ENCODE measurements at regions not wholly inside any gene's neighbourhood (a gene's known extent, or its start where the extent isn't known, plus 50 kb on each side); places are given as distances from the start of the nearest gene placed in this dataset.

DNA sequence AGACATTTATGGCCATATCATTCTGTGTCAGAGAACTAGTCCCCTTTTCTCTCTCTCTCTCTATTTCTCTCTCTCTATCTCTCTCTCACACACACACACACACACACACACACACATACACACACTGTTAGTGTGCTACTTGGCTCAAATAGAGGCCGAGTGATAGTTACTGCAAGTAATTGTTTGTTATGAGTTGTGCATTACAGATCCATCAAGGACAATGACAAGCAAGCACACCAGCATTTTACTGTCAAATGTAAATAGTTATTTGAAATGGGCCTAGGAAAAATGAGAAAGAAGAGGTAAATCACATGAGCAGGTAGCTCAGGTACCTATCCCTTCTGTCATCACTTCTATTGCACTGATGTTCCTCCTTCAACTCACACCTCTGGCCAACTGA is 122.4 kb upstream of the CDH7 start:
- WGBS (ENCODE audit: insufficient coverage): no CpG with 5 or more reads among the region's 1 CpG
- no peak for DNase-seq
- no peak for ATAC-seq
- intact Hi-C loops (cut with micrococcal nuclease): no loop called here
- no peaks in the 10 kb centered on the region for H3K36me3 ChIP-seq (ENCODE audit: control insufficient read depth, insufficient read depth, low read length)
- no peaks in the 10 kb centered on the region for H3K27me3 Mint-ChIP-seq (ENCODE audit: low read depth in 2 of 2)
- no peaks in the 10 kb centered on the region for H3K36me3 Mint-ChIP-seq
- H3K4me1 ChIP-seq (ENCODE audit: control insufficient read depth, insufficient read depth, low read length): no peaks in the 10 kb centered on the region
- peaks cover 5 to 9% of the 10 kb centered on the region in 2 donors for H3K9me3 Mint-ChIP-seq
- H3K9me3 ChIP-seq (ENCODE audit: control insufficient read depth, insufficient read depth, low read length): no peaks in the 10 kb centered on the region
- H3K4me3 ChIP-seq (ENCODE audit: low read length): no peak overlapping the region
- H3K27me3 ChIP-seq (ENCODE audit: control insufficient read depth, insufficient read depth, low read length): no peaks in the 10 kb centered on the region
- no peak overlapping the region for H3K4me3 Mint-ChIP-seq
- TF ChIP-seq, protein P1, sequence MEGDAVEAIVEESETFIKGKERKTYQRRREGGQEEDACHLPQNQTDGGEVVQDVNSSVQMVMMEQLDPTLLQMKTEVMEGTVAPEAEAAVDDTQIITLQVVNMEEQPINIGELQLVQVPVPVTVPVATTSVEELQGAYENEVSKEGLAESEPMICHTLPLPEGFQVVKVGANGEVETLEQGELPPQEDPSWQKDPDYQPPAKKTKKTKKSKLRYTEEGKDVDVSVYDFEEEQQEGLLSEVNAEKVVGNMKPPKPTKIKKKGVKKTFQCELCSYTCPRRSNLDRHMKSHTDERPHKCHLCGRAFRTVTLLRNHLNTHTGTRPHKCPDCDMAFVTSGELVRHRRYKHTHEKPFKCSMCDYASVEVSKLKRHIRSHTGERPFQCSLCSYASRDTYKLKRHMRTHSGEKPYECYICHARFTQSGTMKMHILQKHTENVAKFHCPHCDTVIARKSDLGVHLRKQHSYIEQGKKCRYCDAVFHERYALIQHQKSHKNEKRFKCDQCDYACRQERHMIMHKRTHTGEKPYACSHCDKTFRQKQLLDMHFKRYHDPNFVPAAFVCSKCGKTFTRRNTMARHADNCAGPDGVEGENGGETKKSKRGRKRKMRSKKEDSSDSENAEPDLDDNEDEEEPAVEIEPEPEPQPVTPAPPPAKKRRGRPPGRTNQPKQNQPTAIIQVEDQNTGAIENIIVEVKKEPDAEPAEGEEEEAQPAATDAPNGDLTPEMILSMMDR (IDR thresholded peaks at IDR 0.05): no peak
- no peak overlapping the region for H3K27ac Mint-ChIP-seq
- H3K4me1 Mint-ChIP-seq: no peaks in the 10 kb centered on the region
- H3K27ac ChIP-seq (ENCODE audit: low read length): no peak overlapping the region

DNA sequence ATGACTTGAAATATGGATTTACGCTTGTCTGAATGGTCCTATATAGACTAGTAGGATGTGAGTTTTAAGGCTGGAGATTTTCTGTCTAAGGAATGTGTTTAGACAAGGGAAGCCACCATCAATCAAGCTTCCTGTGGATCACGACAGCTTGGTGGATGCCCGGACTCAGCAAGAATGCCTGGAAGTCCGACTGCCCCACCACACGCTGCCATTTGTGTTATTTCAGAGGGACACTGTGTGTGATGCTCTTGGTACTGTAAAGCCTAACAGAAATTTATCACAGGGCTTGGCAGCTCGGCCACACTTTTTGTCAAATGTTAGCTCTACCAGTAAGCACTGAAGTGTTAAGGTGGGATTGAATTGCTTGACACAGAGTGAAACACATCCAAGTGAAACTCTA is 127.1 kb upstream of the CDH7 start:
- no peaks in the 10 kb centered on the region for H3K4me1 ChIP-seq (ENCODE audit: control insufficient read depth, insufficient read depth, low read length)
- TF ChIP-seq, protein P1 (IDR thresholded peaks at IDR 0.05): no peak
- Mint-ChIP-seq H3K4me1 (no peaks in the 10 kb centered on the region), H3K27me3 (ENCODE audit: low read depth in 2 of 2) (no peaks in the 10 kb centered on the region), H3K27ac (no peak overlapping the region), H3K9me3 (peaks cover 3 to 7% of the 10 kb centered on the region in 2 donors), H3K4me3 (no peak overlapping the region), H3K36me3 (peaks cover 11% of the 10 kb centered on the region)
- no peak overlapping the region for H3K4me3 ChIP-seq (ENCODE audit: low read length)
- ATAC-seq (no peak), DNase-seq (no peak)
- no peaks in the 10 kb centered on the region for H3K27me3 ChIP-seq (ENCODE audit: control insufficient read depth, insufficient read depth, low read length)
- 77% methylated on average over 6 of the region's 6 CpGs for WGBS (ENCODE audit: insufficient coverage)
- no peak overlapping the region for H3K27ac ChIP-seq (ENCODE audit: low read length)
- no peaks in the 10 kb centered on the region for H3K36me3 ChIP-seq (ENCODE audit: control insufficient read depth, insufficient read depth, low read length)
- intact Hi-C loops (cut with micrococcal nuclease): no loop called here
- H3K9me3 ChIP-seq (ENCODE audit: control insufficient read depth, insufficient read depth, low read length): peaks cover 5% of the 10 kb centered on the region

DNA sequence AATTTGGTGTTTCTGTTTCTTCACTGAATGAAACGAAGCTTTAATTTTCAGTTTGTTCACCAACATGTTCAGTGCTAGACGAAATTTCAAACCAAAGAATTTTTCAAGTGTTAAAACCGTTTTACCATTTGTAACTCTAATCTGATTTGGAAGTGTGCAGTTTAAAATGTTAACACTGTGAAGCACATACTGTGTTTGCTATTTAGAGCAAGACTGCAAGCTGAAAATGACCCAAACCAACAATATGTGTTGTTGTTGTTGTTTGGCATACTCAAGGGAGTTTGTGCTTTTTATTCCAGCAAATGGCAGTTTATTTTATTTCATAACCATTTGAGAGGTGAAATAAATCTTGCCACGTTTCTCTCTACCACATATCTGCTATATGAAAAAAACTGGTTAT is 128.4 kb upstream of the CDH7 start:
- no peaks in the 10 kb centered on the region for H3K36me3 ChIP-seq (ENCODE audit: control insufficient read depth, insufficient read depth, low read length)
- Mint-ChIP-seq H3K4me3 (no peak overlapping the region), H3K27me3 (ENCODE audit: low read depth in 2 of 2) (no peaks in the 10 kb centered on the region), H3K36me3 (peaks cover 18% of the 10 kb centered on the region), H3K9me3 (peaks cover 9 to 14% of the 10 kb centered on the region in 2 donors), H3K27ac (no peak overlapping the region), H3K4me1 (no peaks in the 10 kb centered on the region)
- no peaks in the 10 kb centered on the region for H3K27me3 ChIP-seq (ENCODE audit: control insufficient read depth, insufficient read depth, low read length)
- no peak overlapping the region for H3K27ac ChIP-seq (ENCODE audit: low read length)
- TF ChIP-seq, protein P1 (IDR thresholded peaks at IDR 0.05): no peak
- ATAC-seq: no peak
- H3K4me3 ChIP-seq (ENCODE audit: low read length): no peak overlapping the region
- WGBS (ENCODE audit: insufficient coverage): 70% methylated on average over 3 of the region's 4 CpGs
- DNase-seq: no peak
- H3K4me1 ChIP-seq (ENCODE audit: control insufficient read depth, insufficient read depth, low read length): no peaks in the 10 kb centered on the region
- H3K9me3 ChIP-seq (ENCODE audit: control insufficient read depth, insufficient read depth, low read length): peaks cover 5% of the 10 kb centered on the region
- intact Hi-C loops (cut with micrococcal nuclease): no loop called here

DNA sequence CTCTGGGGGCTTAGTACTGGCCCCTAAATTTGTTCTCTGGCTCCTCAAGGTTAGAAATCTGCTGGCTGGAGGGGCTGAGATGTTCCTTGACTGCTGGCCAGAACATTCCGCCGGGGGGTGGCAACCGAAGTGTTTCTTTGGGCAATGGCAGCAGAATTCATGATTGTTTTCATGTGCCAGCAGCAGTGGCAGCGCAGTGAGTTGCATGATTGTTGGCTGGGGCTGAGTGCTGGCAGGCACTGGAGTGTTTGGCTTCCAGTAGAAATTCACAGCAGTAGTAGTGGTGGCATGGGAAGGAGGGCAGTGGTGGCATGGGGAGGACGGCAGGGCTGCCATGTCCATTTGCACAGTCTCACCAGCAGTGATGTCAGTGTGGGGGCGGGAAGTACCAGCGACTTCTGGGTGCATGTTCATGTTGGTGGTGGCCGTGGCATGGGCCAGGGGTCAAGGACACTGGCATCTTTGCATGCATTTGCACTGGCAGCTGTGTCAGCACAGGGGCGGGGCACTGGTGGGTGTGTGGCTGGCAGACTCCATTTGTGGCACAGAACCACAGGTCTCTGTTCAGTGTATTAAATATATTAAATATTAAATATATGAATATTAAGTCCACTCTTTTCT is 130.6 kb upstream of the CDH7 start:
- Mint-ChIP-seq H3K4me1 (no peaks in the 10 kb centered on the region), H3K27me3 (ENCODE audit: low read depth in 2 of 2) (no peaks in the 10 kb centered on the region), H3K9me3 (peaks cover 6 to 15% of the 10 kb centered on the region in 2 donors), H3K27ac (no peak overlapping the region), H3K4me3 (no peak overlapping the region), H3K36me3 (peaks cover 18% of the 10 kb centered on the region)
- Histone ChIP-seq H3K36me3 (ENCODE audit: control insufficient read depth, insufficient read depth, low read length) (no peaks in the 10 kb centered on the region), H3K4me3 (ENCODE audit: low read length) (no peak overlapping the region), H3K27me3 (ENCODE audit: control insufficient read depth, insufficient read depth, low read length) (no peaks in the 10 kb centered on the region), H3K9me3 (ENCODE audit: control insufficient read depth, insufficient read depth, low read length) (peaks cover 5% of the 10 kb centered on the region), H3K27ac (ENCODE audit: low read length) (no peak overlapping the region), H3K4me1 (ENCODE audit: control insufficient read depth, insufficient read depth, low read length) (no peaks in the 10 kb centered on the region)
- ATAC-seq (no peak), DNase-seq (no peak)
- WGBS (ENCODE audit: insufficient coverage): 91% methylated on average over 9 of the region's 9 CpGs
- TF ChIP-seq, protein P1 (IDR thresholded peaks at IDR 0.05): no peak
- intact Hi-C loops (cut with micrococcal nuclease): no loop called here

All from natural killer cell (primary cell).